SK-N-SH treated with all-trans-retinoic acid at 6 μM for 48 hours (cell line): ENCODE measurements at regions not wholly inside any gene's neighbourhood (a gene's known extent, or its start where the extent isn't known, plus 50 kb on each side); places are given as distances from the start of the nearest gene placed in this dataset.

Source experiments
- ATAC-seq: fragments of 200-7000 bp; cut with Tn5 transposase; 3 replicates; pipeline ENCODE4 v1.9.1; 2020; ENCODE audit warnings: mild to moderate bottlenecking, moderate library complexity
- ARNTL ChIP-seq: fragments of 450-650 bp; formaldehyde crosslinking; IDR thresholded peaks from 2 replicates; pipeline ENCODE4 v1.5.0; 2020; ENCODE audit warnings: low read depth, mild to moderate bottlenecking, moderate library complexity, borderline replicate concordance
- BACH2 ChIP-seq: fragments of 250-450 bp; sonication (Bioruptor Pico); IDR thresholded peaks from 2 replicates; pipeline ENCODE4 v1.9.0; 2021; ENCODE audit warnings: mild to moderate bottlenecking, borderline replicate concordance
- CREB5 ChIP-seq: fragments of 250-450 bp; sonication (Bioruptor Pico); IDR thresholded peaks from 2 replicates; pipeline ENCODE4 v1.5.1; 2020; ENCODE audit warnings: low read depth, mild to moderate bottlenecking, moderate library complexity
- CSDC2 ChIP-seq: fragments of 250-450 bp; sonication (Bioruptor Pico); IDR thresholded peaks from 2 replicates; pipeline ENCODE4 v1.5.0; 2020; ENCODE audit warnings: mild to moderate bottlenecking, moderate library complexity
- CSRNP3 ChIP-seq: fragments of 250-450 bp; sonication (Bioruptor Pico); IDR thresholded peaks from 2 replicates; pipeline ENCODE4 v1.5.1; 2021; ENCODE audit warnings: mild to moderate bottlenecking, moderate library complexity
- ESRRG ChIP-seq: fragments of 250-450 bp; sonication (Bioruptor Pico); IDR thresholded peaks from 2 replicates; pipeline ENCODE4 v1.6.1; 2021; ENCODE audit warnings: mild to moderate bottlenecking
- ISL1 ChIP-seq: fragments of 250-450 bp; sonication (Bioruptor Pico); IDR thresholded peaks from 2 replicates; pipeline ENCODE4 v2.1.2; 2022; ENCODE audit warnings: mild to moderate bottlenecking, moderate library complexity
- OSR1 ChIP-seq: fragments of 250-450 bp; sonication (Bioruptor Pico); IDR thresholded peaks from 2 replicates; pipeline ENCODE4 v1.8.0; 2022; ENCODE audit warnings: moderate library complexity, mild to moderate bottlenecking, inconsistent platforms
- PATZ1 ChIP-seq: fragments of 250-450 bp; sonication (Bioruptor Pico); IDR thresholded peaks from 2 replicates; pipeline ENCODE4 v1.8.0; 2020; ENCODE audit warnings: mild to moderate bottlenecking, moderate library complexity, borderline replicate concordance
- POU6F1 ChIP-seq: fragments of 250-450 bp; sonication (Bioruptor Pico); IDR thresholded peaks from 2 replicates; pipeline ENCODE4 v1.8.0; 2021; ENCODE audit warnings: low read depth, mild to moderate bottlenecking, moderate library complexity, borderline replicate concordance
- PPARA ChIP-seq: fragments of 250-450 bp; sonication (Bioruptor Pico); IDR thresholded peaks from 2 replicates; pipeline ENCODE4 v1.5.0; 2020; ENCODE audit warnings: mild to moderate bottlenecking, borderline replicate concordance
- RARB ChIP-seq: fragments of 250-450 bp; sonication (Bioruptor Pico); IDR thresholded peaks from 2 replicates; pipeline ENCODE4 v1.8.0; 2021; ENCODE audit warnings: mild to moderate bottlenecking, moderate library complexity
- SNAI2 ChIP-seq: fragments of 250-450 bp; sonication (Bioruptor Pico); IDR thresholded peaks from 2 replicates; pipeline ENCODE4 v1.5.0; 2020; ENCODE audit warnings: mild to moderate bottlenecking, moderate library complexity
- TCF4 ChIP-seq: fragments of 250-450 bp; sonication (Bioruptor Pico); IDR thresholded peaks from 2 replicates; pipeline ENCODE4 v1.8.0; 2021; ENCODE audit warnings: mild to moderate bottlenecking, moderate library complexity, borderline replicate concordance
- TSHZ2 ChIP-seq: fragments of 250-450 bp; sonication (Bioruptor Pico); IDR thresholded peaks from 2 replicates; pipeline ENCODE4 v1.5.0; 2020; ENCODE audit warnings: mild to moderate bottlenecking, moderate library complexity
- ZC3H10 ChIP-seq: fragments of 250-450 bp; sonication (Bioruptor Pico); IDR thresholded peaks from 2 replicates; pipeline ENCODE4 v1.5.1; 2021; ENCODE audit warnings: mild to moderate bottlenecking, moderate library complexity
- ZFP3 ChIP-seq: fragments of 250-450 bp; sonication (Bioruptor Pico); IDR thresholded peaks from 2 replicates; pipeline ENCODE4 v1.5.0; 2020; ENCODE audit warnings: mild to moderate bottlenecking, moderate library complexity
- ZFP30 ChIP-seq: fragments of 450-650 bp; formaldehyde crosslinking; IDR thresholded peaks from 2 replicates; pipeline ENCODE4 v1.5.0; 2022; ENCODE audit warnings: mild to moderate bottlenecking, moderate library complexity
- ZNF565 ChIP-seq: fragments of 450-650 bp; formaldehyde crosslinking; conservative IDR thresholded peaks from 2 replicates; pipeline ENCODE4 v1.5.0; 2020; ENCODE audit warnings: low read depth, mild to moderate bottlenecking, moderate library complexity
- ZNF70 ChIP-seq: fragments of 450-650 bp; formaldehyde crosslinking; IDR thresholded peaks from 2 replicates; pipeline ENCODE4 v1.5.0; 2020; ENCODE audit warnings: mild to moderate bottlenecking, moderate library complexity
- ZNF8 ChIP-seq: fragments of 450-650 bp; formaldehyde crosslinking; IDR thresholded peaks from 2 replicates; pipeline ENCODE4 v1.5.0; 2020; ENCODE audit warnings: mild to moderate bottlenecking, moderate library complexity

GRCh38 chr6:33880766-33881165 is 77.0 kb upstream of the MLN start:
- ATAC-seq, result no peak
- no peak for TF ChIP-seq ZC3H10 (CRISPR knock-in tag)
- no peak for TF ChIP-seq PATZ1 (CRISPR knock-in tag)
- no peak for TF ChIP-seq ZNF70 (CRISPR knock-in tag)

GRCh38 chr6:33880104-33880678 is 76.4 kb upstream of the MLN start:
- no peak for ATAC-seq
- TF ChIP-seq CSDC2 (CRISPR knock-in tag) (no peak), ZNF70 (CRISPR knock-in tag) (no peak), CSRNP3 (CRISPR knock-in tag) (no peak), ZFP30 (no peak), SNAI2 (CRISPR knock-in tag) (no peak), ISL1 (CRISPR knock-in tag) (no peak), ZFP3 (CRISPR knock-in tag) (no peak), TSHZ2 (no peak), CREB5 (CRISPR knock-in tag) (no peak), RARB (CRISPR knock-in tag) (no peak), ZNF8 (CRISPR knock-in tag) (no peak), ARNTL (CRISPR knock-in tag) (no peak), PPARA (CRISPR knock-in tag) (no peak), TCF4 (no peak), ZNF565 (CRISPR knock-in tag) (no peak), OSR1 (no peak), POU6F1 (CRISPR knock-in tag) (no peak), ZC3H10 (CRISPR knock-in tag) (no peak), PATZ1 (CRISPR knock-in tag) (no peak), ESRRG (CRISPR knock-in tag) (no peak)

- no peak; the same call in 2 of the 3 replicates for ATAC-seq
- TF ChIP-seq RARB (CRISPR knock-in tag), result no peak
- no peak for TF ChIP-seq CSDC2 (CRISPR knock-in tag)
- TF ChIP-seq ESRRG (CRISPR knock-in tag), result no peak
- no peak for TF ChIP-seq SNAI2 (CRISPR knock-in tag)
- TF ChIP-seq BACH2 (CRISPR knock-in tag), result no peak
- no peak for TF ChIP-seq CREB5 (CRISPR knock-in tag)
- TF ChIP-seq ZNF70 (CRISPR knock-in tag), result no peak
- no peak for TF ChIP-seq ZNF565 (CRISPR knock-in tag)
- TF ChIP-seq ZC3H10 (CRISPR knock-in tag), result no peak
- TF ChIP-seq CSRNP3 (CRISPR knock-in tag), result no peak
- no peak for TF ChIP-seq OSR1
- TF ChIP-seq ZNF8 (CRISPR knock-in tag), result no peak
- TF ChIP-seq POU6F1 (CRISPR knock-in tag), result no peak
Measured at GRCh38 chr6:33878562-33878961, 74.8 kb upstream of the MLN start.
